Right lobe of liver (tissue), 4 donors: ENCODE measurements at regions not wholly inside any gene's neighbourhood (a gene's known extent, or its start where the extent isn't known, plus 50 kb on each side); places are given as distances from the start of the nearest gene placed in this dataset.

Source experiments
- POLR2A ChIP-seq: fragments of 450-650 bp; IDR thresholded peaks from one replicate; pipeline ENCODE4 v1.6.1; 2017; ENCODE audit warnings: antibody characterized with exemption, mild to moderate bottlenecking
- TF ChIP-seq, protein P1 (sequence below), 4 donors: fragments of 200-600 bp in 3 of 4; fragments of 450-650 bp in 1 of 4; IDR thresholded peaks; one replicate each; pipeline versions ENCODE4 v1.5.1 to v1.8.0; 2016 to 2022; ENCODE audit warnings: antibody characterized with exemption in 4 of 4, mild to moderate bottlenecking in 2 of 4
- donor health status: DM: no; HTN: no; CAD: no.
- donor health status: DM: no; HTN: no; CAD: no.
- donor health status: DM: no; HTN: yes; CAD: no.

DNA sequence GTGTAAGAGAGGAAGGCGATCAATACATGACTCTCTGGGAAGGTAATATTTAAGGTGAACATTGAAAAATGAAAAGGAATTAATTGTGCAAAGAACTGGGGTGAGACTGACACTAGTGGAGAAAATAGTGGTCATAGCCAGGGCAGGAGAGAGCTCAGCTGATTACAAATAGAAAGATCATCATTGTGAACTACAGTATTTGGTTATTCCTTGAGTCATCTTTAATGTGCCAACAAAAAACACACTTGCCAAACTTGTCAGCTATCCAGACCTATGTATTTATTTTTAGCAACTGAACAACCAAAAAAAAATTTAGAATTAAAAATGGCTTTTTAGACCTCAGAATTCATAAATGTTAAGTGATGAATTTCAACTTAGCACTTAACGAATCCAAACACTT, 749.8 kb upstream of the CDH9 start:
- TF ChIP-seq, protein P1, sequence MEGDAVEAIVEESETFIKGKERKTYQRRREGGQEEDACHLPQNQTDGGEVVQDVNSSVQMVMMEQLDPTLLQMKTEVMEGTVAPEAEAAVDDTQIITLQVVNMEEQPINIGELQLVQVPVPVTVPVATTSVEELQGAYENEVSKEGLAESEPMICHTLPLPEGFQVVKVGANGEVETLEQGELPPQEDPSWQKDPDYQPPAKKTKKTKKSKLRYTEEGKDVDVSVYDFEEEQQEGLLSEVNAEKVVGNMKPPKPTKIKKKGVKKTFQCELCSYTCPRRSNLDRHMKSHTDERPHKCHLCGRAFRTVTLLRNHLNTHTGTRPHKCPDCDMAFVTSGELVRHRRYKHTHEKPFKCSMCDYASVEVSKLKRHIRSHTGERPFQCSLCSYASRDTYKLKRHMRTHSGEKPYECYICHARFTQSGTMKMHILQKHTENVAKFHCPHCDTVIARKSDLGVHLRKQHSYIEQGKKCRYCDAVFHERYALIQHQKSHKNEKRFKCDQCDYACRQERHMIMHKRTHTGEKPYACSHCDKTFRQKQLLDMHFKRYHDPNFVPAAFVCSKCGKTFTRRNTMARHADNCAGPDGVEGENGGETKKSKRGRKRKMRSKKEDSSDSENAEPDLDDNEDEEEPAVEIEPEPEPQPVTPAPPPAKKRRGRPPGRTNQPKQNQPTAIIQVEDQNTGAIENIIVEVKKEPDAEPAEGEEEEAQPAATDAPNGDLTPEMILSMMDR (IDR thresholded peaks at IDR 0.05): no peak
- TF ChIP-seq POLR2A: no peak
